ENCODE measurements at regions not wholly inside any gene's neighbourhood (a gene's known extent, or its start where the extent isn't known, plus 50 kb on each side); places are given as distances from the start of the nearest gene placed in this dataset.
"Not testable (repeated sequence)": the region's sequence is repeated elsewhere in the genome, so short reads cannot be mapped to it uniquely, and the experiment has no call there.

DNA sequence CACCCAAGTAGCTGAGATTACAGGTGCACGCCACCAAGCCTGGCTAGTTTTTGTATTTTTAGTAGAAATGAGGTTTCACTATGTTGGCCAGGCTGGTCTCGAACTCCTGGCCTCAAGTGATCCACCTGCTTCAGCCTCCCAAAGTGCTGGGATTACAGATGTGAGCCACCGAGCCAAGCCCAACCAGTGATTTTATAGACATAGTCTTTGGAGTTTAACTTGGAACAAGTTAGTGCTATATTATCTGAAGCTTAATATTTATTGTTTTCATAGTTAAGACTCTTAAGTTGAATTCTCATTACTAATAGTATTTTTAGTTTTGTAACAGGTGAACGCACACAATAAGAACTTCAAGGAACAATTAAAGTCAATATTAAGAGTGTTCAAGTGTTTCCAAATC, 122.1 kb downstream of the SPAG6 start:
- not testable (repeated sequence) for DNase-seq

DNA sequence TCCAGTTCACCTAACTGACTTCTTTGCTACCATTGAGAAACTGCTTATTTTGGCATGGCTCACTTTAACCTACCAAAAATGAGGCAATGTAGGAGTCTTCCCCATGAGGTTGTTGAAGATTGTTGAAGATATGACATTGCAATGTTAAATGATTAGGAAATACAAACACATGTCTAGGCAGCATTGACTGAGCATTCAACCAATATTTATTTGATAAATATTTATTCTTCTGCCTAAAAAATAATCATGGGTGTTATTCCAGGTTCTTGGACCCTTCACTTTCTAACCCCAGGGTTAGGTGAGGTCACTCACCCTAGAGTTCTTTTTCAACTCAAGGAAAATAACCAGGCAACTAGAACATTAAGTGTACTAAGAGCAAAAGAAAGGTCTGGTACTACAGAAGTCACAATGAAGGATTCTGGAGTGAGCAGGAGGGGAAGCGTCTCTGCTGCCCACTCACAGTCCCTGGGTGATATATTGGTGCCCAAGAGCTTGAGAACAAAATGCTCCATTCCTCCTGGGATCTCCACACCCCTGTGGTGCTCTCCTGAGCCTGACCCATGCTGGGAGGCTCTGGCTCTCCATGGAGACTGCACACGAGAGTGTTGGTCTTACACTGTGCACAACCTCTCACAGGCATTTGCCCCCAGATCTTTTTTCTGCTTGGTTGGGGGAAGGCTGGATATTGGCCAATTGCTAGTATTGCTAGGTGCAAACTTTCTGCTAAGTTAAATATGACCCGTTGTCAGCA, 123.4 kb downstream of the SPAG6 start:
- DNase-seq, result no peak

DNA sequence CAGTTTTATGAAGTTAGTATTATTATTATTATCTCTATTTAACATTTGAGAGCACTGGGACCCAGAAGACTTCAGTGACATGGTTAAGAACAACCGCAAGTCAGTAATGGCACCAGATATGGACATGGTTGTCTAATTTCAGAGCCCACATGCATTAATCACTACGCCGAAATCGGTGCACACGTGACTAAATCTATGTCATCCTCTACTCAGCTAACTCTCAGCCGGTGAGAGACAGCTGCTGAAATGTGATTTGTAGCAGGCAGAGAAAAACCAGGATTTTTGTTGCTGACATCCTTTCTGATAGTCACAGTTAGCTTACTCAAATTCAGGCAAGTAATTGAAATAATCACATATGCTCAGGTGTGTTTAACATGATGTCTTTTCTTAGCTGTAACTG, 127.7 kb downstream of the SPAG6 start:
- no peak for DNase-seq

DNA sequence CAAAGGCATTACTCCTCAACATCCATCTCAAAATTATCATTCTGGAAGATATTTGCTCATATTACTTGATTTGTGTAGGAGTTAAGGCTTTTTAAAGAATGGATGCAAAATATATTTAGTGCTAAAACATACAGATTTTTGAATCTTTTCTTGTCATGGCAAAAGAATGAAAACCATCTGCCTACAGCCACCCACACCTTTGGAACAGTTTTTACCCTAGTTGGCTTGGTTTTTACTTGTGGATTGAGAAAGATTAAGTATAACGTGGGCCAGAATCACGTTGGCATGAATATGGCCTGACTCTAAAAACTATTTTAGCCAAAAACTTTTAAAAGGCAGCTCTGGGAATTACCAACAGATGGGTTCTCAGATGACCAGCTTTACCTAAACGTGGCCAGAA, 128.2 kb downstream of the SPAG6 start:
- DNase-seq, result no peak

DNA sequence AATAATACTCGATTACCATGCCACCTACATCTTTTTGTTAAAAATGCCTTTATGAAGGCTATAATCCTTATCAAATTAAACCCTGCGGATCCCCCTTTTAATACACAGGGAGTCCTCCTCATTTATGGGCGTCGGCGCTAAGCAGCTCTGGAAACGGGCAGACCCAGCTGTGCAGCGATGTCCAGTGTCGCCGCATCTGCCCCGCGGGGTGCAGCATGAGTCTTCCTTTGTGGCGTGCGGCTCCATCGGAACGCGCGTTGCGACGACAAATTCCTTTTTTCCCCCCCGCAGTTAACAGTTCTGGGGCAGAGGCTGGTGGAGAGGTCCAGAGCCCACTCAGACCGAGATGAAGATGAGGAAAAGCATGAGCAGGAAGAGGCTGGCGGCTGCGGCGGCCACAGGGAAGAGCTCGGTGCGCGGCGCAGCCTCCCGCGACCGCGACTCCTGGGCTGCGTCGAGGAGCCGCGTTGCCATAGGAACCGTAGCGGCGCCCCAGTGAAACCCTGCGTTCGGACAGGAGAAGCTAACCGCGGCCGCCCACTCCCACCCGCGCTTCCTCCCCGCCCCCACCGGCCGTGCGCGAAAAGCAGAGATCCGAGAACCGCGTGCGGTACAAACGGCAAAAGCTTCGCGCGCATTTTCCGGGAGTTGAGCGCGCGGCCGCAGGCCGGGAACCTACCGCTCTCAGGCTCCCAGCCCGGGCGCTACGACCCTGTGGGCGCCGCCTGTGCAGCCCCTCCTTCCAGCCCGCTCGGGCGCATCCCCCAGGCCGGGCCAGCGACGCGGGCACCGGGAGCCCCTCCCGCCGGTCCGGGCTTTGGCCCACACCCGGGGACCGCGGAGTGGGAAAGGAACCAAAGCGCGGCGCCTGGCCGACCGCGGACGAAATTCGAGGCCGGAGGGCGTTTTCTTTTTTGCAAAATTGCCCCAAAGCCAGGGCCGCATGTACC, 130.6 kb downstream of the SPAG6 start:
- DNase-seq, result peak; percentile 10

DNA sequence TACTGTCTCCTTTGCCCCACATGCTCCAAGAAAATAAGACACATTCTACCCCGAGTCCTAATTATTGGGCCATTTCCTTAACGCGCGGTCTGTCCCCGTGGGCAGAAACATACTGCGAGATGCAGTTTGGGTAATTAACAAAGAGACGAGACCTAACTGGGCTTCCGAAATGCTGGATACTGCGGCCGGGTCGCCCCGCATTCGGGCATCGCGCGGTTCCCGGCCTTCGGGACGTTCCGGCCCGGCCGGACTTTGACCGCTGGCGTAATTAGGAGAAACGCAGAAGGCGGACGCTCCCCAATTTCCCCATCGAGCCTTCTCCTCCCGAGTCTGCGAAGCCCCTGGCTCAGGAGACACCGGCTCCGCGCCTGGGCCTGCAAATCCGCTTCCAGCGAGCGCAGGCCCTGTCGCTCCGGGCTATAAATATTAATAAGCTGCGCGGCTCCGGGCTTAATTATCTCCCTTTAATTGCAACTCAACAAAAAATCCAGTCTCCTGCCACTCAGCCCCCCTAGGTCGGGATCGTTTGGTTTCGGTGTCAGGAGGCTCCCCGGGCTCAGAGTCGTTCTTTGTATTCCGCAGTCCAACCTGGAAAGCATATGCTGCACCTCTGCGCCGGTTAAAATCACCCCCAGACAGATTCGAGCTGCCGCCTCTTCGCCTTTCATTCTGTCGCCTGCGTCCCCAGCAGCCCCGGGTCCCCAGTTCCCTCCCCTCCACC, 131.5 kb downstream of the SPAG6 start:
- no peak for DNase-seq

DNA sequence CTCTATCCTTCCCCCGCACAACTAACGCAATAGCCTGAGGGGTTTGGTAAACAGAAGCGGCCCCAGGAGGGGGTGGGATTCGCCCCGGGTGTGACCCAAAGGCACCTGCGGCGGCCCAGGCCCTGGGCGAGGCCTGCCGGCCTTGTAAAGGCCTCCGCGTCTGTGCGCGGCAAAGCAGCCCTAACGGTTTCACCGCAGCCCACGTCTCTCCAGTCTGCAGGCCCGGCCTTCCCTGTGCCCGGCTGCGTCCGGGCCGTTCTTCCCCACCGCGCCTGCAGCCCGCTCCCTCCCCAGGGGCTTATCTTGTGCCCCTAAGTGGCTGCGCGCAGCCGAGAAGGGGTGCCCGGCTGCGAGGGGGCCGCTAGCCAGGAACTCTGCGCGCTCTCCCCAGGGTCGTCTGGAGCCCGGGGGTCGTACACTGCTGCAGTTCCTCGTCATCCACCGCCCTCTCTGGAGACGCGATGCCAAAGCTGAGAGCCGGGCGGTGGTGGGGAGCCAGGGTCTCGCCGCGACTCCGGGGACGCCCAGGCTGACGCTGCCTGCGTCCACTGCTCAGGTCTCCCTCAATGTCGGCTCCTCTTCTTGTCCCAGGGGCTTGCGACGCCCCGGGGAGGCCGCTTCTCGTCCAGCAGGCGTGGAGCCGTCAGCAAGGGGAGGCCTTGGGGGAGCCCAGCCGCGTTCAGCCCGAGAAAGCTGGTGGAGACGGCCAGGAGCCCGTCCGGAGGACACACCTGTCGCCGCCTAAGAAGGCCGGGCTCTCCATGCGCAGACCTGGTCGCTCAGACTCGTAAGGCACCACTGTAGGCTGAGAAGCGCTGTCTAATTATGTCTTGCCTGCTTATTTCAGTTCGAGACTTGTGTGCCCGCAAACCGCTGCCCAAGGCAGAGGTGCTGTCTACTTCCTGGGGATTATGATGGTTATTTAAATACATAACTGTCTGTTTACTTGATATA, 132.3 kb downstream of the SPAG6 start:
- no peak for DNase-seq

DNA sequence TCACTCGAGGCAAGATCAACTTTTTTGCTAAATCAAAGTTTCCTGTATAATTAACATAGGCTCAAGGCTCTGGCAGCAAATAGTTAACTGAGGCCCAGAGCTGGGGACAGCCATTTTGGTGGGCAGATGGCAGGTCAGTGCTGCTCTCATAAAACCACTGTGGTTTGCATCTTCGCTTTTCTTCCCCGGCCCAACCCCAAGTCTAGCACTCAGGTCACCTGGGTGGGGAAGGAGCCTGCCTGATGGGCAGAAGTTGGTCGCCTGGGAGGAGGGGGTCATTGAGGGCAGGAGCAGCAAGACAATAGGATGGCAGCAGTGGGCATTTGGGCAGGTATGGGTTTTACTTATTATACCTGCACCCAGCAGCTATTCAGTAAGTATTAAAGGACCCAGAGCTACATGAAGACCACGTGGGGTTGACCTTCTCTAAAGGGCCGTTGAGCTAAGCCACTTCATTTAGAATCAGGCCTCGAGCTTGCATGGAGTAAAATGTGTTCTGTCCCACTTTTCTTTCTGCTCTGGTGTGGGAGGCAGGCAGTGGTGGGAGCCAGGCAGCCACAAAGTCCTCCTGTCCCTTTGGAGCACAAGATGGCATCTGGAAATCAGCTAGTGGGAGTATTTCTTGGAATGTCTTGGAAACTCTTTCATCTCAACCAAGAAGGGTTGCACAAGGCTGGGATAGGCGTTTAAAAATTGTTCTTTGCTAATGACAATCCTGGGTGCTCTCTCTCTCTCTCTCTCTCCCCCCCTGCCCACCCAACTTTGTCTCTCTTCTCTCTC, 133.4 kb downstream of the SPAG6 start:
- DNase-seq, result no peak

DNA sequence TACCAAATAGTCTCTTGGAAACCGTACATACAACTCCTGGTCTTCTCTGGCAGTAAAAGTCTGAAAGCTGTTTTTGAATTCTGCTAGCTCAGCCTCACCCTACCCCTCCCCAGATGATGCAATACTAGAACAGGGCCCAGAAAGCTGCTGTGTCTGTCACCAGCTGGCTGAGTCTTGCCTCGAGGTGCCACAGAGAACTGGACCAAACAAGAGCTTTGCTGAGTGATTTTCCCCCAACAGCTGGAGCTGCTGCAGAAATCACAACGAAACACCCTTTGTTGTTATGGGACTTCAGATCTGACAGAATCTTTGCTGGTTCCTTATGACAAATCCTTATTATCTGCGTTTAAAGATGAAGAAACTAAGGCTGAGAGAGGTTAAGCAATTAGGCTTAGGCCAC, 134.1 kb downstream of the SPAG6 start:
- no peak for DNase-seq

DNA sequence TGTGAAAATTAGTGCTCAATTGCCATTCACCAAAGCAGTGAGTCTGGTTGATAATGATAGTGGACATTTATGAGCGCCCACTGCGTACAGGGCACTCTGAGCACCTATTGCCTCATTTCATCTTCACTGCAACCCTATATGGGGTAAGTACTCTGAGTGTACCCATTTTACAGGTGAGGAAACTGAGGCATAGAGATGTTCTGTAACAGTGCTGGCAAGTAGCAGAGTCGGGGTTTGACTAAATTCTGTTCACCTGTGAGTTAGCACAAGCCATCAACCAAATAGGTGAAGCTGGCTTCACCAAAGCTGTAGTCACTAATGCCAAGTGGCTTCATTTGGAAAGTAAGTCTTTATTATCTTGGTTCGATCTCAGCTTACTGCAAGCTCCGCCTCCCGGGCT, 135.8 kb downstream of the SPAG6 start:
- DNase-seq, result no peak

DNA sequence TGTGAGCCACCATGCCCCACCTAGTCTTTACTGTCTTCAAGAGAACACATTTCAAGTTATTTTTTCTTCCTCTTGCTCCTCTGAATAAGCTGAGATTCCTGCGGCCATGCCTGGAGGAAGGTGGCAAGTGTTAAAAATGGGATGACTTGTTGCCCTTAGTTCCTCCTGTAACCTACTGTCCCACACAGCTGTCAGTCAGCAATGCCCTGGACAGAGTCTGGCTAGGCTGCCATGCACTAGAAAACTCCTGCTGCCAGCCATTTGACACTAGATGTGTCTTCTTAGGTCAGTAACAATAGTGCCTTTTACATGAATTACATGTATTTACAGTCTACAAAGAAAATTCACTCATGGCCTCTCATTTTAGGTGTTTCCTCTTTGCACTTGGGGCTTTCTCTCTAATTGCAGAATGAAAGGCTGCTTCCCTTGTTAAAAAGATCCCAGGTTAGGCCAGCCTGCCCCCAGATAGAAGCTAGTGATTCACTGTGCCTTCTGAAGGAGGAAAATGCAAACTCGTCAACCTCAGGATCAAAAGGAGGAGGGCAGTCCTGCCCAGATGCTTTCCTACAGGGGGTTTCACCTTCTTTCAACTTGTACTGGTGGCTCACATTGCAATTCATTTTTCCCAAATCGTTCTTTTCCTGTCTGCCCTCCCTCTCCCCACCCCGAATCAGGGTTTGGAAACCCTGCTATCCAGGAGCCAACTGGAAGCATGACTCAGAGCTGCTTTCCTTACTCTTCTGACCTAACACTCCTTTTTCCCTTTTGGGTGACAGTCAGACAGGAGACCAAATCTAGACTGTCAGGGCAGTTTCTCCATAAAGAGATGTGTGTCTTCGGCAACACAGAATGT, 136.6 kb downstream of the SPAG6 start:
- DNase-seq, result peak; percentile 6

DNA sequence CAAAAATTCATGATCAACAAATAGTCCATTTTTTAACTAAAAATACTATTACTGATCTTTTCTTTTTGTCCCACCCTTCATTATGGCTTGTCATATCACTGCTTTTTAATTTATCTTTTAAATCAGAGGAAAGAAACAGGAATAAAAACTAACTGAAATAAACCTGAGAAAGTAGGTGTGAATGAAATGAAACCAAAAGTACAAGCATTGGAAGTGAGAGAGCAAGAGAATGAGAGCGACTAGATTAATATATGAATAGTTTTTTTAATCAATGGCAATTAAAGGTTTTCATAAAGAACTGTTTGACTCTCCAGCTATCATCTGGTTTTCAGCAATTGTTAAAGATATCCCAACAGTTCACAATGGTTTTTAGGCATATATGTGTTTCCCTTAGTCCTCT, 137.8 kb downstream of the SPAG6 start:
- no peak for DNase-seq
